Glutamatergic neuron (in vitro differentiated cells): ENCODE measurements at regions not wholly inside any gene's neighbourhood (a gene's known extent, or its start where the extent isn't known, plus 50 kb on each side); places are given as distances from the start of the nearest gene placed in this dataset.

ENCODE experiments used
- DNase-seq: peaks from one replicate; pipeline ENCODE4 v3.0.0; 2022
- H3K27ac Mint-ChIP-seq: one replicate; pipeline ENCODE4 v1.8.0; 2020; ENCODE audit warnings: mild to moderate bottlenecking, mixed read lengths, inconsistent platforms; ENCODE audit not compliant: unreplicated experiment
- H3K27me3 Mint-ChIP-seq: one replicate; pipeline ENCODE4 v1.8.0; 2020; ENCODE audit warnings: mild to moderate bottlenecking, moderate library complexity, mixed read lengths, inconsistent platforms; ENCODE audit not compliant: unreplicated experiment
- H3K36me3 Mint-ChIP-seq: one replicate; pipeline ENCODE4 v1.8.0; 2020; ENCODE audit warnings: mild to moderate bottlenecking, mixed read lengths, inconsistent platforms; ENCODE audit not compliant: unreplicated experiment
- H3K4me1 Mint-ChIP-seq: one replicate; pipeline ENCODE4 v1.8.0; 2020; ENCODE audit warnings: mild to moderate bottlenecking, low read depth, mixed read lengths, inconsistent platforms; ENCODE audit not compliant: unreplicated experiment
- H3K4me3 Mint-ChIP-seq: one replicate; pipeline ENCODE4 v1.8.0; 2020; ENCODE audit warnings: mild to moderate bottlenecking, mixed read lengths, inconsistent platforms; ENCODE audit not compliant: unreplicated experiment
- H3K9me3 Mint-ChIP-seq: one replicate; pipeline ENCODE4 v1.8.0; 2020; ENCODE audit warnings: mild to moderate bottlenecking, moderate library complexity, mixed read lengths, inconsistent platforms; ENCODE audit not compliant: unreplicated experiment
- CTCF ChIP-seq: fragments of 200-600 bp; sonication (generic); IDR thresholded peaks from one replicate; pipeline ENCODE4 v1.5.0; 2021; ENCODE audit not compliant: partially characterized antibody, unreplicated experiment

GRCh38 chr12:124151583-124151982, 143.3 kb upstream of the RFLNA start:
- peak overlapping the region; percentile 34 for H3K4me3 Mint-ChIP-seq
- TF ChIP-seq CTCF = no peak
- peaks cover 15% of the 10 kb centered on the region for H3K9me3 Mint-ChIP-seq
- H3K36me3 Mint-ChIP-seq = peaks cover 16% of the 10 kb centered on the region
- H3K27ac Mint-ChIP-seq = peak overlapping the region; percentile 92
- no peak for DNase-seq
- peaks cover 9% of the 10 kb centered on the region for H3K27me3 Mint-ChIP-seq
- H3K4me1 Mint-ChIP-seq = peaks cover 53% of the 10 kb centered on the region

- Mint-ChIP-seq H3K36me3 (peaks cover 16% of the 10 kb centered on the region), H3K27ac (peak overlapping the region; percentile 92), H3K4me1 (peaks cover 52% of the 10 kb centered on the region), H3K9me3 (peaks cover 17% of the 10 kb centered on the region), H3K4me3 (peak overlapping the region; percentile 59), H3K27me3 (peaks cover 11% of the 10 kb centered on the region)
- no peak for TF ChIP-seq CTCF
- peak; percentile 72 for DNase-seq
Measured at GRCh38 chr12:124152731-124153130, 142.2 kb upstream of the RFLNA start.

- Mint-ChIP-seq H3K4me3 (no peak overlapping the region), H3K9me3 (peaks cover 19% of the 10 kb centered on the region), H3K27ac (no peak overlapping the region), H3K27me3 (peaks cover 10% of the 10 kb centered on the region), H3K4me1 (peaks cover 51% of the 10 kb centered on the region), H3K36me3 (peaks cover 16% of the 10 kb centered on the region)
- DNase-seq = no peak
- no peak for TF ChIP-seq CTCF
Measured at GRCh38 chr12:124153392-124153791, 141.5 kb upstream of the RFLNA start.

GRCh38 chr12:124157406-124157805, 137.5 kb upstream of the RFLNA start:
- H3K9me3 Mint-ChIP-seq = peaks cover 13% of the 10 kb centered on the region
- H3K4me1 Mint-ChIP-seq = peaks cover 31% of the 10 kb centered on the region

GRCh38 chr12:124159655-124160054, 135.2 kb upstream of the RFLNA start:
- no peak overlapping the region for H3K27ac Mint-ChIP-seq
- peaks cover 10% of the 10 kb centered on the region for H3K9me3 Mint-ChIP-seq
- H3K4me1 Mint-ChIP-seq = peaks cover 18% of the 10 kb centered on the region
- no peak for TF ChIP-seq CTCF
- no peak overlapping the region for H3K4me3 Mint-ChIP-seq
- no peaks in the 10 kb centered on the region for H3K36me3 Mint-ChIP-seq
- no peak for DNase-seq
- H3K27me3 Mint-ChIP-seq = peaks cover 4% of the 10 kb centered on the region

More at GRCh38 chr12:124157406-124157805, 137.5 kb upstream of the RFLNA start:
- DNase-seq = no peak
- H3K36me3 Mint-ChIP-seq = peaks cover 4% of the 10 kb centered on the region
- H3K4me3 Mint-ChIP-seq = no peak overlapping the region
- no peak overlapping the region for H3K27ac Mint-ChIP-seq
- peaks cover 4% of the 10 kb centered on the region for H3K27me3 Mint-ChIP-seq
- TF ChIP-seq CTCF = no peak
